ENCODE measurements at regions not wholly inside any gene's neighbourhood (a gene's known extent, or its start where the extent isn't known, plus 50 kb on each side); places are given as distances from the start of the nearest gene placed in this dataset.

DNA sequence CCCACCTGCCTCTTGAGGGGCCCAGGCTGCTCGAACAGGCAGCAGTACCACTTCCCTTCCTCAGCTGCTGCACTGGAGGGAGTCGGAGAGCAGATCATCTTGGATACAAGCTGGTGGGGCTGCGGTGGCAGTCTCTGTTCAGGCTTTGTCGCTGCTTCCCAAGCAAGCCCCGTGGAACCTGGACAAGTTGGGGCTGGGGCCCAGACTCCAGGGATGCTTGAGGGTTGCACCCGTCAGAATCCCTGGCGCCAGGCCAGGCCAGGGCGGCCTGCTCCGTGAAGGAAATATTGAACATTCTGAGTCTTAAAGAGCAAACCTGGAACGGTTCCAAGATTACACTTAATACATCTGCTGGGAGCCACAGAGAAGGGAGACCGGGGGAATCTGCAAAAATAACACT lies 310.1 kb upstream of the SORL1-AS1 start:
- Histone ChIP-seq H3K36me3 (ENCODE audit: low read depth) (no peaks in the 10 kb centered on the region), H3K4me3 (no peak overlapping the region), H3K9me3 (no peaks in the 10 kb centered on the region), H3K4me1 (ENCODE audit: low read depth) (no peaks in the 10 kb centered on the region)
- no peak for TF ChIP-seq CTCF (IDR thresholded peaks at IDR 0.05)
- no peak for DNase-seq
- intact Hi-C loops (cut with DNase I, micrococcal nuclease), result no loop called here
- ATAC-seq, result no peak

DNA sequence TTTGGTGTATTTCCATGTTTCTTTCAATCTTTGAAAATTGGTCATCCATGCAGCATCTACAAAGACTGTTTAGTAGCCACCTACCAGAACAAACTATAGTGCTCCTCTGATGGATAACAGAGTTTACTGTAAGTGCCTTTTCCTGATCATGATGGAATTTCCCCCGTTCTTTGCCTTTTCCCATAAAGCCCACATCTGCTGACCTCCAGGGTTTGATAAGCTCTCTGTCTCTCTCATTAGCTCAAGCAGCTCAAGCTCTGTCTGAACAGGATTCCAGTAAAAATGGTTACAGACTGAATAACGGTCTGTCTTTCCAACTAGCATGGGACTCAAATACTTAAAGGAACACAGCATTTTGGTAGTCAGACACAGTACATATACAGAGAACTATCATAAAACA lies 308.4 kb upstream of the SORL1-AS1 start:
- H3K4me1 ChIP-seq (ENCODE audit: low read depth), result no peaks in the 10 kb centered on the region
- TF ChIP-seq CTCF (IDR thresholded peaks at IDR 0.05), result no peak
- intact Hi-C loops (cut with DNase I, micrococcal nuclease), result no loop called here
- DNase-seq (no peak), ATAC-seq (no peak)
- H3K4me3 ChIP-seq, result no peak overlapping the region
- no peaks in the 10 kb centered on the region for H3K9me3 ChIP-seq
- no peaks in the 10 kb centered on the region for H3K36me3 ChIP-seq (ENCODE audit: low read depth)

- ATAC-seq (no peak), DNase-seq (no peak)
- TF ChIP-seq CTCF (IDR thresholded peaks at IDR 0.05), result no peak
- intact Hi-C loops (cut with DNase I, micrococcal nuclease), result no loop called here
- Histone ChIP-seq H3K9me3 (no peaks in the 10 kb centered on the region), H3K36me3 (ENCODE audit: low read depth) (no peaks in the 10 kb centered on the region), H3K4me1 (ENCODE audit: low read depth) (no peaks in the 10 kb centered on the region), H3K4me3 (no peak overlapping the region)
Measured at GRCh38 chr11:121757480-121758125, 304.8 kb upstream of the SORL1-AS1 start.

GRCh38 chr11:121755906-121756305 lies 303.1 kb upstream of the SORL1-AS1 start:
- H3K9me3 ChIP-seq, result no peaks in the 10 kb centered on the region
- ATAC-seq, result no peak

GRCh38 chr11:121755191-121755590 lies 302.4 kb upstream of the SORL1-AS1 start:
- H3K4me1 ChIP-seq (ENCODE audit: low read depth), result no peaks in the 10 kb centered on the region
- no peak overlapping the region for H3K4me3 ChIP-seq
- no peaks in the 10 kb centered on the region for H3K36me3 ChIP-seq (ENCODE audit: low read depth)
- intact Hi-C loops (cut with DNase I, micrococcal nuclease), result no loop called here
- ATAC-seq (no peak), DNase-seq (no peak)
- H3K9me3 ChIP-seq, result no peaks in the 10 kb centered on the region
- TF ChIP-seq CTCF (IDR thresholded peaks at IDR 0.05), result no peak

More at GRCh38 chr11:121755906-121756305, 303.1 kb upstream of the SORL1-AS1 start:
- TF ChIP-seq CTCF (IDR thresholded peaks at IDR 0.05), result no peak
- Histone ChIP-seq H3K4me1 (ENCODE audit: low read depth) (no peaks in the 10 kb centered on the region), H3K36me3 (ENCODE audit: low read depth) (no peaks in the 10 kb centered on the region), H3K4me3 (no peak overlapping the region)
- intact Hi-C loops (cut with DNase I, micrococcal nuclease), result no loop called here
- no peak for DNase-seq

- Histone ChIP-seq H3K9me3 (no peaks in the 10 kb centered on the region), H3K4me3 (no peak overlapping the region), H3K4me1 (ENCODE audit: low read depth) (no peaks in the 10 kb centered on the region), H3K36me3 (ENCODE audit: low read depth) (no peaks in the 10 kb centered on the region)
- TF ChIP-seq CTCF (IDR thresholded peaks at IDR 0.05), result no peak
- intact Hi-C loops (cut with DNase I, micrococcal nuclease), result no loop called here
- ATAC-seq (no peak), DNase-seq (no peak)
Measured at GRCh38 chr11:121754598-121754997, 301.8 kb upstream of the SORL1-AS1 start.

Measured in mucosa of descending colon (tissue), 3 donors.